H1 (cell line): ENCODE measurements at regions not wholly inside any gene's neighbourhood (a gene's known extent, or its start where the extent isn't known, plus 50 kb on each side); places are given as distances from the start of the nearest gene placed in this dataset.

Source experiments
- CREB1 ChIP-seq: IDR thresholded peaks from 2 replicates; pipeline ENCODE4 v1.6.1; 2012; ENCODE audit warnings: inconsistent platforms
- CTCF ChIP-seq, 3 experiments: IDR thresholded peaks; 1 replicate in 2 of 3; 2 replicates in 1 of 3; pipeline versions ENCODE4 v1.5.1 to v1.6.1; 2011; ENCODE audit warnings: low read length in 3 of 3, mild to moderate bottlenecking in 3 of 3, inconsistent platforms in 2 of 3, low read depth in 1 of 3, moderate library complexity in 1 of 3; ENCODE audit not compliant: insufficient read depth in 1 of 3; ENCODE audit errors: control extremely low read depth in 1 of 3
- EP300 ChIP-seq, 2 experiments: IDR thresholded peaks; 1 replicate in 1 of 2; 2 replicates in 1 of 2; pipeline ENCODE4 v1.6.1; 2011 to 2012; ENCODE audit warnings: low read depth in 2 of 2, low read length in 2 of 2, mild to moderate bottlenecking in 2 of 2, borderline replicate concordance in 1 of 2, inconsistent platforms in 1 of 2, moderate library complexity in 1 of 2
- EZH2 ChIP-seq: fragments of 200-600 bp; sonication (generic); IDR thresholded peaks from 2 replicates; pipeline ENCODE4 v1.7.1; 2012; ENCODE audit warnings: low read depth, mild to moderate bottlenecking, moderate library complexity, low read length, inconsistent platforms; ENCODE audit not compliant: severe bottlenecking
- MAFK ChIP-seq: IDR thresholded peaks from 2 replicates; pipeline ENCODE4 v1.6.1; 2012; ENCODE audit warnings: low read depth, mild to moderate bottlenecking, improper control_type of control experiment, low read length
- POLR2A ChIP-seq, 2 experiments: IDR thresholded peaks; 1 replicate in 1 of 2; 2 replicates in 1 of 2; pipeline ENCODE4 v1.6.1; 2011; ENCODE audit warnings: low read depth in 2 of 2, low read length in 2 of 2, mild to moderate bottlenecking in 2 of 2; ENCODE audit errors: control extremely low read depth in 1 of 2
- POLR2AphosphoS5 ChIP-seq: IDR thresholded peaks from 2 replicates; pipeline ENCODE4 v1.6.1; 2011; ENCODE audit warnings: low read depth, low read length
- RBBP5 ChIP-seq: IDR thresholded peaks from 2 replicates; pipeline ENCODE4 v1.7.1; 2012; ENCODE audit warnings: low read depth, mild to moderate bottlenecking, inconsistent platforms, low read length, moderate library complexity, borderline replicate concordance
- RFX5 ChIP-seq: IDR thresholded peaks from 2 replicates; pipeline ENCODE4 v1.6.1; 2011; ENCODE audit warnings: low read depth, low read length, improper control_type of control experiment, borderline replicate concordance
- YY1 ChIP-seq: IDR thresholded peaks from 2 replicates; pipeline ENCODE4 v1.6.1; 2011; ENCODE audit warnings: low read depth, mild to moderate bottlenecking, low read length

- TF ChIP-seq POLR2A (IDR thresholded peaks at IDR 0.05; ENCODE audit: control extremely low read depth in 1 of 2, low read depth in 2 of 2, low read length in 2 of 2) (no peak), CREB1 (no peak), POLR2AphosphoS5 (no peak), CTCF (IDR thresholded peaks at IDR 0.05; ENCODE audit: control extremely low read depth in 1 of 3, insufficient read depth in 1 of 3, low read depth in 1 of 3, low read length in 3 of 3) (no peak), RFX5 (no peak), EP300 (IDR thresholded peaks at IDR 0.05; ENCODE audit: borderline replicate concordance in 1 of 2, low read depth in 2 of 2, low read length in 2 of 2) (no peak), MAFK (no peak), YY1 (no peak), RBBP5 (no peak), EZH2 (no peak)
Measured at GRCh38 chr2:128784626-128785306, 466.1 kb upstream of the HS6ST1 start.
